Neural cell (in vitro differentiated cells): ENCODE measurements at regions not wholly inside any gene's neighbourhood (a gene's known extent, or its start where the extent isn't known, plus 50 kb on each side); places are given as distances from the start of the nearest gene placed in this dataset.
A peak's percentile ranks its signal among the peaks of the same experiment; 100 is the strongest.

ENCODE experiments used
- H2AFZ ChIP-seq: fragments of 200-600, 300-800 bp; sonication (generic), shearing (Covaris generic); 2 replicates; pipeline ENCODE4 v1.6.0; 2014; ENCODE audit warnings: low read depth, mild to moderate bottlenecking, antibody characterized with exemption, low read length, moderate library complexity
- H3F3A ChIP-seq: fragments of 200-600 bp; shearing (Covaris generic); 2 replicates; pipeline ENCODE4 v1.6.1; 2016; ENCODE audit warnings: mild to moderate bottlenecking, moderate library complexity, mixed read lengths, antibody characterized with exemption, low read length; ENCODE audit not compliant: insufficient read depth, poor library complexity, severe bottlenecking
- H3K27ac ChIP-seq: fragments of 200-600, 300-800 bp; sonication (generic), shearing (Covaris generic); 2 replicates; pipeline ENCODE4 v1.5.1; 2014; ENCODE audit warnings: mild to moderate bottlenecking, low read length, moderate library complexity
- H3K27me3 ChIP-seq: fragments of 300-800, 200-600 bp; sonication (generic), shearing (Covaris generic); 2 replicates; pipeline ENCODE4 v1.6.0; 2014; ENCODE audit warnings: mild to moderate bottlenecking, low read depth, low read length, moderate library complexity; ENCODE audit not compliant: insufficient read depth
- H3K36me3 ChIP-seq: fragments of 300-800, 200-600 bp; sonication (generic), shearing (Covaris generic); 2 replicates; pipeline ENCODE4 v1.5.1; 2014; ENCODE audit warnings: mild to moderate bottlenecking, antibody characterized with exemption, low read length, moderate library complexity; ENCODE audit not compliant: insufficient read depth
- H3K4me2 ChIP-seq: fragments of 300-800, 200-600 bp; sonication (generic), shearing (Covaris generic); 2 replicates; pipeline ENCODE4 v1.6.0; 2014; ENCODE audit warnings: mild to moderate bottlenecking, low read length
- H3K4me3 ChIP-seq: fragments of 300-800, 200-600 bp; sonication (generic), shearing (Covaris generic); 2 replicates; pipeline ENCODE4 v1.5.1; 2014; ENCODE audit warnings: mild to moderate bottlenecking, low read length, moderate library complexity
- H3K79me2 ChIP-seq: fragments of 200-600 bp; shearing (Covaris generic); replicated peaks from 2 replicates; pipeline ENCODE4 v1.6.0; 2014; ENCODE audit warnings: mild to moderate bottlenecking, low read length, moderate library complexity; ENCODE audit not compliant: insufficient read depth
- H3K9ac ChIP-seq: fragments of 300-800, 200-600 bp; sonication (generic), shearing (Covaris generic); 2 replicates; pipeline ENCODE4 v1.6.1; 2016; ENCODE audit warnings: mild to moderate bottlenecking, low read length, mixed read lengths
- H3K9me2 ChIP-seq: fragments of 200-600 bp; shearing (Covaris generic); 2 replicates; pipeline ENCODE4 v1.6.1; 2016; ENCODE audit warnings: mild to moderate bottlenecking, low read length, mixed read lengths; ENCODE audit not compliant: insufficient read depth
- H3K9me3 ChIP-seq: fragments of 200-600, 300-800 bp; sonication (generic), shearing (Covaris generic); 2 replicates; pipeline ENCODE4 v1.6.1; 2016; ENCODE audit warnings: mild to moderate bottlenecking, mixed run types, low read length, moderate library complexity, mixed read lengths
- H4K20me1 ChIP-seq: fragments of 200-600 bp; shearing (Covaris generic); 2 replicates; pipeline ENCODE4 v1.6.1; 2016; ENCODE audit warnings: mild to moderate bottlenecking, mixed run types; ENCODE audit not compliant: insufficient read depth
- CTCF ChIP-seq: fragments of 450-650 bp; IDR thresholded peaks from 2 replicates; pipeline ENCODE4 v1.5.1; 2014; ENCODE audit warnings: antibody characterized with exemption, mild to moderate bottlenecking, moderate library complexity; ENCODE audit not compliant: poor library complexity, severe bottlenecking
- EP300 ChIP-seq: fragments of 450-650 bp; conservative IDR thresholded peaks from 2 replicates; pipeline ENCODE4 v1.6.1; 2014; ENCODE audit warnings: antibody characterized with exemption, mild to moderate bottlenecking, moderate library complexity; ENCODE audit not compliant: poor library complexity, severe bottlenecking
- EZH2 ChIP-seq: fragments of 200-600, 300-800 bp; shearing (Covaris generic), sonication (generic); IDR thresholded peaks from 2 replicates; pipeline ENCODE4 v1.6.1; 2014; ENCODE audit warnings: antibody characterized with exemption, low read length, borderline replicate concordance, mild to moderate bottlenecking; ENCODE audit not compliant: insufficient read depth, poor library complexity, severe bottlenecking
- MXI1 ChIP-seq: fragments of 450-650 bp; conservative IDR thresholded peaks from 2 replicates; pipeline ENCODE4 v1.6.1; 2014; ENCODE audit warnings: antibody characterized with exemption, mild to moderate bottlenecking; ENCODE audit not compliant: poor library complexity, severe bottlenecking
- POLR2AphosphoS5 ChIP-seq: IDR thresholded peaks from 2 replicates; pipeline ENCODE4 v1.6.1; 2012
- RAD21 ChIP-seq: fragments of 450-650 bp; conservative IDR thresholded peaks from 2 replicates; pipeline ENCODE4 v1.6.1; 2014; ENCODE audit warnings: antibody characterized with exemption, mild to moderate bottlenecking, moderate library complexity
- REST ChIP-seq: IDR thresholded peaks from 2 replicates; pipeline ENCODE4 v1.6.1; 2012; ENCODE audit warnings: borderline replicate concordance
- SMC3 ChIP-seq: fragments of 450-650 bp; conservative IDR thresholded peaks from 2 replicates; pipeline ENCODE4 v1.6.1; 2014; ENCODE audit warnings: antibody characterized with exemption, mild to moderate bottlenecking, moderate library complexity; ENCODE audit not compliant: poor library complexity
- TAF1 ChIP-seq: IDR thresholded peaks from 2 replicates; pipeline ENCODE4 v1.6.1; 2012; ENCODE audit warnings: low read depth

GRCh38 chr22:48664586-48664985, 1163.1 kb downstream of the BRD1 start:
- Histone ChIP-seq H3K4me3 (no peak overlapping the region), H3K27me3 (no peaks in the 10 kb centered on the region), H3K27ac (no peak overlapping the region), H3K4me2 (no peak overlapping the region), H3F3A (no peaks in the 10 kb centered on the region), H4K20me1 (no peaks in the 10 kb centered on the region), H2AFZ (no peak overlapping the region), H3K9me2 (no peaks in the 10 kb centered on the region), H3K9me3 (no peaks in the 10 kb centered on the region), H3K9ac (no peak overlapping the region), H3K79me2 (no peaks in the 10 kb centered on the region), H3K36me3 (no peaks in the 10 kb centered on the region)
- TF ChIP-seq REST (no peak), TAF1 (no peak), EP300 (no peak), EZH2 (no peak), SMC3 (no peak), RAD21 (no peak), POLR2AphosphoS5 (no peak), MXI1 (no peak), CTCF (no peak)

- Histone ChIP-seq H3K4me2 (no peak overlapping the region), H3K9ac (no peak overlapping the region), H3K79me2 (no peaks in the 10 kb centered on the region), H2AFZ (no peak overlapping the region), H3F3A (no peaks in the 10 kb centered on the region), H3K27ac (no peak overlapping the region), H3K27me3 (no peaks in the 10 kb centered on the region), H3K36me3 (no peaks in the 10 kb centered on the region), H3K9me3 (no peaks in the 10 kb centered on the region), H4K20me1 (no peaks in the 10 kb centered on the region), H3K4me3 (no peak overlapping the region), H3K9me2 (no peaks in the 10 kb centered on the region)
- TF ChIP-seq CTCF (peak; percentile 24), TAF1 (no peak), EZH2 (no peak)
These were observed 1164.4 kb downstream of the BRD1 start for GRCh38 chr22:48663297-48663696.
